ENCODE measurements at regions not wholly inside any gene's neighbourhood (a gene's known extent, or its start where the extent isn't known, plus 50 kb on each side); places are given as distances from the start of the nearest gene placed in this dataset.
A peak's percentile ranks its signal among the peaks of the same experiment; 100 is the strongest.

- H3K9me3 ChIP-seq (ENCODE audit: low read depth): no peaks in the 10 kb centered on the region
- no peak for DNase-seq (ENCODE audit: low read depth in 1 of 2, low spot score in 1 of 2)
- H3K4me3 ChIP-seq: no peak overlapping the region
- no peaks in the 10 kb centered on the region for H3K4me1 ChIP-seq (ENCODE audit: low read depth)
- no peak overlapping the region for H3K27ac ChIP-seq
- no peaks in the 10 kb centered on the region for H3K27me3 ChIP-seq
- no peaks in the 10 kb centered on the region for H3K36me3 ChIP-seq
- TF ChIP-seq, protein P1, sequence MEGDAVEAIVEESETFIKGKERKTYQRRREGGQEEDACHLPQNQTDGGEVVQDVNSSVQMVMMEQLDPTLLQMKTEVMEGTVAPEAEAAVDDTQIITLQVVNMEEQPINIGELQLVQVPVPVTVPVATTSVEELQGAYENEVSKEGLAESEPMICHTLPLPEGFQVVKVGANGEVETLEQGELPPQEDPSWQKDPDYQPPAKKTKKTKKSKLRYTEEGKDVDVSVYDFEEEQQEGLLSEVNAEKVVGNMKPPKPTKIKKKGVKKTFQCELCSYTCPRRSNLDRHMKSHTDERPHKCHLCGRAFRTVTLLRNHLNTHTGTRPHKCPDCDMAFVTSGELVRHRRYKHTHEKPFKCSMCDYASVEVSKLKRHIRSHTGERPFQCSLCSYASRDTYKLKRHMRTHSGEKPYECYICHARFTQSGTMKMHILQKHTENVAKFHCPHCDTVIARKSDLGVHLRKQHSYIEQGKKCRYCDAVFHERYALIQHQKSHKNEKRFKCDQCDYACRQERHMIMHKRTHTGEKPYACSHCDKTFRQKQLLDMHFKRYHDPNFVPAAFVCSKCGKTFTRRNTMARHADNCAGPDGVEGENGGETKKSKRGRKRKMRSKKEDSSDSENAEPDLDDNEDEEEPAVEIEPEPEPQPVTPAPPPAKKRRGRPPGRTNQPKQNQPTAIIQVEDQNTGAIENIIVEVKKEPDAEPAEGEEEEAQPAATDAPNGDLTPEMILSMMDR (IDR thresholded peaks at IDR 0.05; ENCODE audit: low read depth, low read length): no peak
Measured at GRCh38 chr10:118956802-118957442, 72.6 kb upstream of the NANOS1 start.

DNA sequence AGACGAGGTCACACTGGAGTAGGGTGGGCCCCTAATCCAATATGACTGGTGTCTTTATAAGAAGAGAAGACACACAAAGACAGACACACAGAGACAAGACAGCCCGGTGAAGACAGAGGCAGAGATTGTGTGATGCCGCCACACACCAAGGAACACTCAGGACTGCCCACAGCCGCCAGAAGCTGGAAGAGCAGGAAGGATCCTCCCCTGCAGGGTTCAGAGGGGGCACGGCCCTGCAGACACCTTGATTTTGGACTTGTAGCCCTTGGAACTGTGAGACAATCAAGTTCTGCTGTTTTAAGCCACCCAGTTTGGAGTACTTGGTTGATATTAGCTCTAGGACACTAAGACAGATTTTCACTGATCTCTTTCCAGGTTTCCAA is 72.1 kb upstream of the NANOS1 start:
- H3K4me3 ChIP-seq: no peak overlapping the region
- H3K36me3 ChIP-seq: no peaks in the 10 kb centered on the region
- no peaks in the 10 kb centered on the region for H3K27me3 ChIP-seq
- TF ChIP-seq, protein P1 (IDR thresholded peaks at IDR 0.05; ENCODE audit: low read depth, low read length): no peak
- no peak for DNase-seq (ENCODE audit: low read depth in 1 of 2, low spot score in 1 of 2)
- H3K27ac ChIP-seq: no peak overlapping the region
- H3K9me3 ChIP-seq (ENCODE audit: low read depth): no peaks in the 10 kb centered on the region
- no peaks in the 10 kb centered on the region for H3K4me1 ChIP-seq (ENCODE audit: low read depth)

DNA sequence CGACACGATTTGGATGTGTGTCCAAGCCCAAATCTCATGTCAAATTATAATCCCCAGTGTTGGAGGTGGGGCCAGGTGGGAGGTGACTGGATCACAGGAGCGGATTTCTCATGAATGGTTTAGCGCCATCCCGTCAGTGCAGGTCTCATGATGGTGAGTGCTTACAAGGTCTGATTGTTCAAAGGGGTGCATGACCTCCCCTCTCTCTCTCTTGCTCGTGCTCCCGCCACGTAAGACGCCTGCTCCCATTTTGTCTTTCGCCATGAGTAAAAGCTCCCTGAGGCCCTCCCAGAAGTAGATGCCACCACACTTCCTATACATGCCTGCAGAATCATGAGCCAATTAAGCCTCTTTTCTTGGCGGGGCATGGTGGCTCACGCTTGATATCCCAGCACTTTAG is 71.5 kb upstream of the NANOS1 start:
- no peak for DNase-seq (ENCODE audit: low read depth in 1 of 2, low spot score in 1 of 2)
- TF ChIP-seq, protein P1 (IDR thresholded peaks at IDR 0.05; ENCODE audit: low read depth, low read length): no peak
- H3K36me3 ChIP-seq: no peaks in the 10 kb centered on the region

GRCh38 chr10:118958559-118958958 is 71.0 kb upstream of the NANOS1 start:
- DNase-seq (ENCODE audit: low read depth in 1 of 2, low spot score in 1 of 2): no peak
- TF ChIP-seq, protein P1 (IDR thresholded peaks at IDR 0.05; ENCODE audit: low read depth, low read length): no peak
- H3K36me3 ChIP-seq: no peaks in the 10 kb centered on the region
- H3K27me3 ChIP-seq: no peaks in the 10 kb centered on the region
- H3K4me3 ChIP-seq: no peak overlapping the region
- H3K27ac ChIP-seq: no peak overlapping the region
- H3K4me1 ChIP-seq (ENCODE audit: low read depth): no peaks in the 10 kb centered on the region
- H3K9me3 ChIP-seq (ENCODE audit: low read depth): no peaks in the 10 kb centered on the region

More for the DNA sequence above, 71.5 kb upstream of the NANOS1 start:
- Histone ChIP-seq H3K27me3 (no peaks in the 10 kb centered on the region), H3K27ac (no peak overlapping the region), H3K4me1 (ENCODE audit: low read depth) (no peaks in the 10 kb centered on the region), H3K9me3 (ENCODE audit: low read depth) (no peaks in the 10 kb centered on the region), H3K4me3 (no peak overlapping the region)

DNA sequence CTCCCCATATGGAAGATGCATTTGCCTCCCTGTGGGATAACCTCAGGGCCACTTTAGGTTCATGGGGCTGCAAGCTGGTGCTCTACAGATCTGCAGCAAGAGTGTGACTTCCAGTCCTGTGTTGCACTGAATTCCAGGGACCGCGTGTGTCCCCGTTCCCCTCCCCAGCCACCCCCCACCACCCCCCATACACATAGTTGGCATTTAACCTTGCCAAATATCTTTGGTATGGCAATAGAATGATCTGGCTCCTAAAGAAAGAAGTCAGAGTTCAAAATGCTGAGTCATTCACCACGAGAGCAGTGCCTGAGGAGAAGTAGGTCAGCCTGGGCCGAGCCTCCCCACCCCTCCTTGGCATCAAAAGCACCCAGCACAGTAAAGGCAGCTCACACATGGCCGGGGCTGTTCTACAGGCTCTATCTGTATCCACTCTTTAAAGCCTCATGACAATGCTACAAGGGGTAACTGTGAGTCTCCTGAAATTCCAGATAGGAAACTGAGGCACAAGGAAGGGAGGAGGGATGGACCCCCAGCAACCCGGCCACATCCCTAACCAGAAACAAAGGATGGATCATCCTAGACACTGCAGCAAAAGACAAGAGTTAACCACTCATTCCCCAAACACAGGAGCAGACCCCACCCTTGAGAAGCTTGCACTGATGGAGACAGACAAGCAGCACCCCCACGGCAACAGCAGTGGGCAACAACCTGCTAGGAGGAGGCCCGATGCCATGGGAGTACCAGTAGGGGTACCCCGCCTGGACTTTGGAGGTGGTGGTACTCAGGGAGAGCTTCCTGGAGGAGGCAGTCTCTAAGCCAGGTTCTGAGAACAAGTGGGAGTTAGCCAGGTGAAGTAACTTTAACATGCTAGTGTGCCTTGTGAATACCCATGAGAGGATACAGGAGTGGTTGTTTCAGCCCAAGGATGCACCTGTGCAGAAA is 70.3 kb upstream of the NANOS1 start:
- TF ChIP-seq, protein P1 (IDR thresholded peaks at IDR 0.05; ENCODE audit: low read depth, low read length): no peak
- H3K27me3 ChIP-seq: no peaks in the 10 kb centered on the region
- no peaks in the 10 kb centered on the region for H3K9me3 ChIP-seq (ENCODE audit: low read depth)
- no peaks in the 10 kb centered on the region for H3K36me3 ChIP-seq
- no peaks in the 10 kb centered on the region for H3K4me1 ChIP-seq (ENCODE audit: low read depth)
- no peak overlapping the region for H3K27ac ChIP-seq
- peak in 1 of 2 donors; percentile 84 for DNase-seq (ENCODE audit: low read depth in 1 of 2, low spot score in 1 of 2)
- H3K4me3 ChIP-seq: no peak overlapping the region
